IPS DF 6.9 (cell line): ENCODE measurements at regions not wholly inside any gene's neighbourhood (a gene's known extent, or its start where the extent isn't known, plus 50 kb on each side); places are given as distances from the start of the nearest gene placed in this dataset.
"Not testable (repeated sequence)": the region's sequence is repeated elsewhere in the genome, so short reads cannot be mapped to it uniquely, and the experiment has no call there.

Experiments
- DNase-seq: peaks from one replicate; pipeline ENCODE4 v3.0.0-alpha.2; 2013; ENCODE audit warnings: low read depth, low spot score
- H3K27ac ChIP-seq: one replicate; pipeline ENCODE4 v1.5.1; 2013; ENCODE audit warnings: low read length, control low read depth
- H3K27me3 ChIP-seq: 2 replicates; pipeline ENCODE4 v1.6.1; 2013; ENCODE audit warnings: mild to moderate bottlenecking, low read length; ENCODE audit not compliant: control insufficient read depth, insufficient read depth
- H3K36me3 ChIP-seq: 2 replicates; pipeline ENCODE4 v1.6.1; 2013; ENCODE audit warnings: low read length; ENCODE audit not compliant: control insufficient read depth, insufficient read depth
- H3K4me1 ChIP-seq: 2 replicates; pipeline ENCODE4 v1.6.1; 2013; ENCODE audit warnings: low read length; ENCODE audit not compliant: control insufficient read depth, insufficient read depth
- H3K4me3 ChIP-seq: 2 replicates; pipeline ENCODE4 v1.5.1; 2013; ENCODE audit warnings: mild to moderate bottlenecking, low read length
- H3K9me3 ChIP-seq: 2 replicates; pipeline ENCODE4 v1.6.1; 2013; ENCODE audit warnings: low read length, inconsistent platforms; ENCODE audit not compliant: control insufficient read depth, insufficient read depth
- WGBS: extraction: QIAGEN DNeasy Blood & Tissue Kit; methylation state at CpG from one replicate; pipeline ENCODE4 v1.1.7; 2013; ENCODE audit warnings: mixed read lengths, missing lambda C conversion rate; ENCODE audit not compliant: insufficient read length, insufficient coverage; 5-methylcytosine and 5-hydroxymethylcytosine counted together

DNA sequence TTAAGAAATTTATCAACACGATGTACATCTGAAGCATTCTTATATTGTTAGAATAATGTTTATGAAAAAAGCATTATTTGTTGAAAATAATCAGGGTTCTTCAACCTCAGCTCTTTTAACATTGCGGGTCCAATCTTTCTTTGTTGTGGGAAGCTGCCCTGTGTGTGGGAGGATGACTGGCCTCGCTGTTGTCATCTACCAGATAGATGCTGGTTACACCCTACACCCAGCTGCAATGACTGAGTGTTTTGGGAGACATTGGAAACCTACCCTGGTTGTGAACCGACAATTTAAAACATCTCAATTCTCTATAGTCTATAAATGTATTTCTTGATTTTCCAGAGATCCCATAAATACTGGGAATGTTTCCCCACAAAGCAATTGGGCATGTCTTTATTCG lies 794.2 kb upstream of the CDH10 start:
- WGBS: no CpG with 5 or more reads among the region's 5 CpGs
- no peak overlapping the region for H3K27ac ChIP-seq
- H3K27me3 ChIP-seq: no peaks in the 10 kb centered on the region
- H3K4me1 ChIP-seq: no peaks in the 10 kb centered on the region; the same call in 1 of the 2 replicates
- H3K9me3 ChIP-seq: no peaks in the 10 kb centered on the region
- no peak overlapping the region; the same call in 1 of the 2 replicates for H3K4me3 ChIP-seq
- H3K36me3 ChIP-seq: peaks cover 2% of the 10 kb centered on the region; the same call in 1 of the 2 replicates
- DNase-seq: no peak

DNA sequence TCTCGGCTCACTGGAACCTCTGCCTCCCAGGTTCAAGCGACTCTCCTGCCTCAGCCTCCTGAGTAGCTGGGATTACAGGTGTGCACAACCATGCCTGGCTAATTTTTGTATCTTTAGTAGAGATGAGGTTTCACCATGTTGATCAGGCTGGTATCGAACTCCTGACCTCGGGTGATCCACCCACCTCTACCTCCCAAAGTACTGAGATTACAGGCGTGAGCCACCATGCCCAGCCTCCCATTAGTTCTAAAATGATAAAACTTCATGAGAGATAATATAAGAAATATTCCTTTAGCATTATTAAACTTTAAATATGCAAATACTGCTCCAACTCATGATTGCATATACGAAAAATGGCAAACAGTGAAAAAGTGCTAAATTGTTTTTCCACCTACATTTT lies 793.6 kb upstream of the CDH10 start:
- H3K4me1 ChIP-seq, DNase-seq, H3K4me3 ChIP-seq, H3K9me3 ChIP-seq, H3K27ac ChIP-seq, H3K27me3 ChIP-seq, H3K36me3 ChIP-seq: not testable (repeated sequence)
- whole genome bisulfite sequencing: no CpG with 5 or more reads among the region's 6 CpGs

DNA sequence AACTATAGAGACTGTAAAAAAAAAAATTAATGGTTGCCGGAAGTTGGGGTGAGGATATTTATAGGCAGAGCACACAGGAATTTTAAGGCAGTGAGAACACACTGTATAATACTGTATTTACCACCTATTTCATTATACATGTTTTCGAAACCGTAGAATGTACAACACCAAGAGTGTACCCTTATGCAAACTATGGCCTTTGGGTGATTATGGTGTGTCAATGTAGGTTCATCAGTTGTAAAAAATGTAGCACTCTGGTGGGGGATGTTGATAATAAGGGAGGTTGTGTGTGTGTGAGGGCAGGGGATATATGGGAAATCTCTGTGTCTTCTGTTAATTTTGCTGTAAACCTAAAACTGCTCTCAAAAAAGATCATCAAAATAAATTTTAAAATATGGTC lies 791.7 kb upstream of the CDH10 start:
- peaks cover 2% of the 10 kb centered on the region; the same call in 1 of the 2 replicates for H3K36me3 ChIP-seq
- H3K4me3 ChIP-seq: no peak overlapping the region; the same call in 1 of the 2 replicates
- H3K27me3 ChIP-seq: no peaks in the 10 kb centered on the region
- no peak for DNase-seq
- no CpG with 5 or more reads among the region's 3 CpGs for WGBS
- no peaks in the 10 kb centered on the region for H3K9me3 ChIP-seq
- H3K27ac ChIP-seq: no peak overlapping the region
- no peaks in the 10 kb centered on the region; the same call in none of the 2 replicates for H3K4me1 ChIP-seq

DNA sequence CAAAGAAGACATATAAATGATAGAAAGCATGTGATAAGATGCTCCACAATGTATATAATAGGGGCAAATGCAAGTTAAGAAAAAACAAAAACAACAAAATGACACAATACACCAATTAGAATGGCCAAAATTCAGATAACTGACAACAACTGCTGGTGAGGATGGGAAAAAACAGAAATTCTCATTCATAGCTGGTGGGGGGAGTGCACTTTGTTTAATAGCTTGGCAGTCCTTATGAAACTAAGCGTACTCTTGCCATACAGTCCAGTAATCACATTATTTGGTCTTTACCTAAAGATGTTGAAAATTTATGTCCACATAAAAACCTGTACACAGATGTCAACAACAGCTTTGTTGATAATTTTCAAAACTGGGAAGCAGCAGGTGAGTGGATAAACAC lies 791.1 kb upstream of the CDH10 start:
- DNase-seq: no peak
- no CpG with 5 or more reads among the region's 1 CpG for WGBS
- Histone ChIP-seq H3K4me3 (no peak overlapping the region), H3K27ac (no peak overlapping the region), H3K27me3 (no peaks in the 10 kb centered on the region), H3K4me1 (no peaks in the 10 kb centered on the region; the same call in none of the 2 replicates), H3K36me3 (peaks cover 2% of the 10 kb centered on the region; the same call in 1 of the 2 replicates), H3K9me3 (no peaks in the 10 kb centered on the region)

DNA sequence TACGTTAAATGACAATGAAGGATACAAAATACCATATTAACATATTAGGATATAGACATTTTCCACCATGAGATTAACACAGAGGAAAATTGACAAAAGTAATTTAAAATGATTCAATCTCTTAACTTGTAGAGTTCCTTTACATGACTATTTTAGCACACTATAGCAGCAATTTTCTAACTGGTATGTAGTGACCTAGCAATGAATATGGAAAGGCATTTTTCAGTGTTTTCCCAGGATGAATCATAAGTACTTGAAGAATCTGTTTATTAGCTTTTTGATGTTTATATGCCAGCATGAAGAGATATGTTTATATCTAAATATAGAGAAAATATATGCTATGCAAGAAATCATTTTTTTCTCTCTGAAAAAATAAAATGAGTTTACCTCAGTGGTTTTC lies 782.5 kb upstream of the CDH10 start:
- Histone ChIP-seq H3K27ac (no peak overlapping the region), H3K4me1 (no peaks in the 10 kb centered on the region; the same call in 1 of the 2 replicates), H3K4me3 (no peak overlapping the region), H3K9me3 (no peaks in the 10 kb centered on the region), H3K27me3 (no peaks in the 10 kb centered on the region), H3K36me3 (no peaks in the 10 kb centered on the region)
- no peak for DNase-seq
- no CpG with 5 or more reads among the region's 1 CpG for WGBS

DNA sequence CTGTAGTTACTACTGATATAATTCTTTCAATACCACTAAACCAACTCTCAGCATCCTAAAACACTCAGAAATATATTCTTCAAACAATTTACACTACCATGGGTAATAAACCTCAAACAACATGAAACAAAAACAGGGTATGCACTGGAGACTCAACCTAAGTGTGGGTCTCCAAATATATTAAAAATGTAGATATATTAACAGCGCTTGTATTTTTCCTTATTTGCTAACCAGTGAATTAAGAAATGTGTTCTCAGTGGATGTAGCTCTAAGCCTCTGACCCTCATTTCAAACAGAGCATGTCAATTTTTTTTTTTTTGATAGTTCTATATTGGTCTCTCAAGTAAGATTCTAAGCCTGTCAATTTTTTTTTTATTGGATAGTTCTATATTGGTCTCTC lies 778.5 kb upstream of the CDH10 start:
- no CpG with 5 or more reads among the region's 1 CpG for WGBS
- Histone ChIP-seq H3K27me3 (no peaks in the 10 kb centered on the region), H3K9me3 (no peaks in the 10 kb centered on the region), H3K27ac (no peak overlapping the region), H3K4me1 (no peaks in the 10 kb centered on the region), H3K36me3 (no peaks in the 10 kb centered on the region; the same call in 1 of the 2 replicates), H3K4me3 (no peak overlapping the region)
- DNase-seq: no peak

DNA sequence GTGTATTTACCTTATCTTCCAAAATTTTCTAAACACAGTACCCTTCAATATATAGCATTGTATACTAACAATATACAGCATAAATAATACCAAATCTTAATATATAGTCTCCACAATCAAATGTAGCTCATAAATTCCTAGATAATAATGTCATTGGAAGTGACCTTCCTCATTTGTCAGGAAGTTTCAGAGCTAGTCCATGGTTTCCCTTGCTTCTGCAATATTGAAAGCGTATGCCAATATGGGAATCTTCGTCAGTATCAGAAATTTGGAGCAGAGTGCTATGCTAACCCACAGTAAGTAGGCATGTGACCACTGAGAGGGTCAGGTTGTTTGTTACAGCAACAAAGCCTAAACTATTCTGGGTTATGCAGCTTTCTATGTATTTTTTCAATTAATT lies 774.9 kb upstream of the CDH10 start:
- H3K36me3 ChIP-seq: no peaks in the 10 kb centered on the region; the same call in 1 of the 2 replicates
- H3K4me1 ChIP-seq: no peaks in the 10 kb centered on the region
- H3K27me3 ChIP-seq: no peaks in the 10 kb centered on the region
- WGBS: no CpG with 5 or more reads among the region's 2 CpGs
- H3K9me3 ChIP-seq: no peaks in the 10 kb centered on the region
- no peak overlapping the region for H3K27ac ChIP-seq
- no peak for DNase-seq
- no peak overlapping the region for H3K4me3 ChIP-seq

DNA sequence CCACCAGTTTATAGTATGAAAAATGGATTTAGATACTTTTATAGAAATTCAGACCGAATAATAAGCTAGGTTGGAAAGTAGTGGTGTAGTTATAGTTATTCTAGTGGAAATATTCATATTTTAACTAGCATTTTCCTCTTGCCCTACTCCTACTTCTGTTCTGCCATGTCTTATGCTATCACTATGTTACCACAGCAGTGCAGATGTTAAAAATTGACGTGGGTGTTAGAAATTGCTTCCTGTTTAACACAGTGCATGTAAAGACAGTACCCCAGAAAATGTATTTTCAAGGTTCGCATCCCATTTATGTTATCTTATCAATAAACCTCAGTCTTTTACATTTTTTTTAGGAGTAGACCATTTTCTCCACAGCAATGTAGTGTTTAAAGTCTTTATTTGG lies 774.2 kb upstream of the CDH10 start:
- Histone ChIP-seq H3K9me3 (no peaks in the 10 kb centered on the region), H3K27ac (no peak overlapping the region), H3K4me3 (no peak overlapping the region), H3K27me3 (no peaks in the 10 kb centered on the region), H3K4me1 (no peaks in the 10 kb centered on the region), H3K36me3 (no peaks in the 10 kb centered on the region; the same call in 1 of the 2 replicates)
- WGBS: 100% methylated on average over 1 of the region's 3 CpGs
- no peak for DNase-seq

DNA sequence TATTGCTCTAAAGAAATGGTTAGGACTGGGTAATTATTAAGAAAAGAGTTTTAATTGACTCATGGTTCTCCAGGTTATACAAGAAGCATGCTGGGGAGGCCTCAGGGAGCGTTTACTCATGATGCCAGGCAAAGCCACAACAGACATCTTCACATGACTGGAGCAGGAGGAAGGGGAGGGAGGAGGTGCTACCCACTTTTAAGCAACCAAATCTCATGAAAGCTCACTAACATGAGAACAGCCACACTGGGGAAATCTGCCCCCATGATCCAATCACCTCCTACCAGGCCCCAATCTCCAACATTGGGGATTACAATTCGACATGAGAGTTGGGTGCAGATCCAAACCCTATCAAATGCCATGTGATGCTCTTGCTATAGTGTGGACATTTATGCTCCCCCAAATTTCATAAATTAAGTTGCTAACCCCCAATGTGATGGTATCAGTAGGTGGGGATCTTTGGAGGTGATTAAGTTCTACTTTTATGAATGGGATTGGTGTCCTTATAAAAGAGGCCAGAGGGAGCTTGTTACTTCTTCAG lies 773.6 kb upstream of the CDH10 start:
- Histone ChIP-seq H3K9me3 (no peaks in the 10 kb centered on the region), H3K4me3 (no peak overlapping the region), H3K27ac (no peak overlapping the region), H3K4me1 (no peaks in the 10 kb centered on the region), H3K27me3 (no peaks in the 10 kb centered on the region), H3K36me3 (no peaks in the 10 kb centered on the region; the same call in 1 of the 2 replicates)
- WGBS: no CpG with 5 or more reads among the region's 2 CpGs
- DNase-seq: no peak

DNA sequence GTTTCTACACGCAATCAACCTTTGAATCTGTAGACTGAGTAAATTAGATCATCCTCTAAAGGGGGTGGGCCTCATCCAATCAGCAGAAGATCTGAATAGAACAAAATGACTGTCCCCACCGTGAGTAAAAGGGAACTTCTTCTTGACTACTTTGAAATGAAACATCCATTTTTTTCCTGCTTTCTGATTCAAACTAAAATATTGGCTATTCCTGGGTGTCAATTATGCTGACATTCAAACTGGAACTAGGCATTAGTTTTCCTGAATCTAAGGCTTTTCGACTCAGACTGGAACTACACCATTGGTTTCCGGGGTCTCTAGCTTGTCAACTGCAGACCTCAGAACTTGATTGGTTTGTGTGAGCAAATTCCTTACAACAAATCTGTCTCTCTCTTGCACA lies 772.2 kb upstream of the CDH10 start:
- Histone ChIP-seq H3K4me3 (no peak overlapping the region), H3K27ac (no peak overlapping the region), H3K9me3 (no peaks in the 10 kb centered on the region), H3K36me3 (no peaks in the 10 kb centered on the region; the same call in 1 of the 2 replicates), H3K27me3 (no peaks in the 10 kb centered on the region), H3K4me1 (no peaks in the 10 kb centered on the region)
- no peak for DNase-seq
- WGBS: no CpG with 5 or more reads among the region's 4 CpGs

DNA sequence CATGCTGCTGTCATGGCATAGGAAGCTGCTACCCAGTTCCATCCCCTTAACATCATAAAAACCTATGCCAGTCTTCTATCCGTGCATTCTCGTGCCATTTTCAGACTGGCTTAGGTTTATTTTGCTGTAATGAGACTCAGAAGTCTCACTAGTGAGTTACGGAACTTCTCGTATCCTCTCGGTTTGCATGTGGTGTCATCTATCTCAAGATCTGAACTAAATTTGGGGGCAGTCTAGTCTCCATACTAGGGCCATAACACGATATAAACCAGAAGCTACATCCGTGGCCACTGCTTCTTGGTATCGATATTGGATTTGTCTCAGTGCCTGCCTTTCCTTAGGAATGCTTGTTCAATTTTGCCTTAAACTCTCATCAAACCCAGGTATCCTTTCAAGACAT lies 771.2 kb upstream of the CDH10 start:
- WGBS: no CpG with 5 or more reads among the region's 8 CpGs

More for the DNA sequence above, 771.2 kb upstream of the CDH10 start:
- DNase-seq: no peak
- H3K27ac ChIP-seq: no peak overlapping the region
- no peaks in the 10 kb centered on the region for H3K4me1 ChIP-seq
- no peaks in the 10 kb centered on the region for H3K9me3 ChIP-seq
- H3K4me3 ChIP-seq: no peak overlapping the region
- H3K36me3 ChIP-seq: no peaks in the 10 kb centered on the region
- H3K27me3 ChIP-seq: no peaks in the 10 kb centered on the region
